ENCODE measurements at regions not wholly inside any gene's neighbourhood (a gene's known extent, or its start where the extent isn't known, plus 50 kb on each side); places are given as distances from the start of the nearest gene placed in this dataset.

DNA sequence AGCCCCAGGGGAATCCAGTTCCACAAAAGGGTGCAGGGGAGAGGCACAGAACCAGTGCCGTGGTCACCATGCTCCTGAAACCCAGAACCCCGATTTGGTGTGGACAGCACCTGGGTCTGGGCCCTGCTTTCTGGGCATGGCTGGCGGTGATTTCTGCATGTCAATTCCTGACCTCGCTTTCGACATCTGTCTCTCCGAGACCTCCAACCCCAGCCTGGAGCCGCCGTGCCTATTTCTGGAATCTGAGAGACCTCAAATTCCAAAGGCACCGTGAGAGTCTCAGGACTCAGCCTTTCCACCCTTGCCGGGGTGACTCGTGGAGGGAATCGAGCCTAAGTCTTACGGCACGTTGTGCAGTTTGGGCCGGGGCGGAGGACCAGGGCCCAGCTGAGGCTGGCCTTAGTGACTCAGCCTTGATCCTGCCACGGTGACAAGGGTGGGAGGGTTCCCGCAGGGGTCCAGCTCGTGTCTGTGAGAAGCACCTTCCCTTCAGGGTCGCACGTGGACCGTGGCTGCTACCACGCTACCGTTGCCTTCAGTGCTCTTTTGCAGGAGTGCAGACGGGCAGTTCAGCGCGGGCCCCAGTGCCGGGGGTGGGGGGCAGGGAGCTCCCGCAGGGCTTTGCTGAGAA is 133.7 kb downstream of the PXDC1 start:
- peaks cover 5% of the 10 kb centered on the region for H3K4me1 ChIP-seq
- no peaks in the 10 kb centered on the region for H3K9me3 ChIP-seq
- intact Hi-C loops (cut with DNase I), result no loop called here
- H3K4me3 ChIP-seq, result no peak overlapping the region
- no peak overlapping the region for H3K27ac ChIP-seq
- peak; percentile 79 to 91 for DNase-seq (ENCODE audit: extremely low spot score in 2 of 2)
- no peaks in the 10 kb centered on the region for H3K27me3 ChIP-seq
- TF ChIP-seq CTCF (IDR thresholded peaks at IDR 0.05) (no peak), POLR2AphosphoS5 (IDR thresholded peaks at IDR 0.05; ENCODE audit: insufficient read depth in 1 of 2, low read depth in 1 of 2) (no peak), POLR2A (IDR thresholded peaks at IDR 0.05) (no peak)
- no peaks in the 10 kb centered on the region for H3K36me3 ChIP-seq

DNA sequence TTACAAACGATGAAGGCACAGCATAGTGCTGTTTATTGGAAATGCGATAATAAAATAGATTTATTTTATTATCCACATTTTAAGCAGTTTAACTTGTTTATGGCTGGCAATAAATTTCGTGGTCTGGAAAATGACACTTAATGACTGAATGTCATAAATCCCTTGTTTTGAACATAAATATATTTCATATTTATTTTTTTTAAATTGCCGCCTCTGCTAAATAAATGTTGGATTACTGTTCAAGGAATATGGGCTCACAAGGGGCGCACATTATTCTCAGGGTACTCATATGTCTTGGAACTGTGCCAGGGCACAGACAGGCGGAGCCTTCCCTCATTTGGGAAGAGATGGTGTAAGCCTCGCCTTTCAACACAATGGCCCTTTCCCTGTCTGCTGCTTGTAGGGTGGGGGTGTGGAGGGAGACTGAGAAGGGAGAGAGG is 134.3 kb downstream of the PXDC1 start:
- Histone ChIP-seq H3K36me3 (no peaks in the 10 kb centered on the region), H3K27me3 (no peaks in the 10 kb centered on the region), H3K27ac (no peak overlapping the region), H3K4me3 (no peak overlapping the region), H3K9me3 (no peaks in the 10 kb centered on the region), H3K4me1 (peaks cover 10% of the 10 kb centered on the region)
- intact Hi-C loops (cut with DNase I), result no loop called here
- no peak for TF ChIP-seq POLR2AphosphoS5 (IDR thresholded peaks at IDR 0.05; ENCODE audit: insufficient read depth in 1 of 2, low read depth in 1 of 2)
- no peak for TF ChIP-seq POLR2A (IDR thresholded peaks at IDR 0.05)
- no peak for TF ChIP-seq CTCF (IDR thresholded peaks at IDR 0.05)
- DNase-seq (ENCODE audit: extremely low spot score in 2 of 2), result peak in 1 of 2 donors; percentile 74

- TF ChIP-seq POLR2A (IDR thresholded peaks at IDR 0.05), result no peak
- TF ChIP-seq CTCF (IDR thresholded peaks at IDR 0.05), result no peak
- TF ChIP-seq POLR2AphosphoS5 (IDR thresholded peaks at IDR 0.05; ENCODE audit: insufficient read depth in 1 of 2, low read depth in 1 of 2), result no peak
- no peak overlapping the region for H3K4me3 ChIP-seq
- peak; percentile 37 to 62 for DNase-seq (ENCODE audit: extremely low spot score in 2 of 2)
- H3K27me3 ChIP-seq, result no peaks in the 10 kb centered on the region
- intact Hi-C loops (cut with DNase I), result no loop called here
- H3K4me1 ChIP-seq, result peaks cover 16% of the 10 kb centered on the region
- no peaks in the 10 kb centered on the region for H3K36me3 ChIP-seq
- H3K27ac ChIP-seq, result no peak overlapping the region
- no peaks in the 10 kb centered on the region for H3K9me3 ChIP-seq
These were observed 134.8 kb downstream of the PXDC1 start for GRCh38 chr6:3616565-3617176.

- no peaks in the 10 kb centered on the region for H3K27me3 ChIP-seq
- peak; percentile 28 to 52 for DNase-seq (ENCODE audit: extremely low spot score in 2 of 2)
- H3K4me1 ChIP-seq, result peaks cover 22% of the 10 kb centered on the region
- intact Hi-C loops (cut with DNase I), result no loop called here
- no peak overlapping the region for H3K4me3 ChIP-seq
- no peaks in the 10 kb centered on the region for H3K9me3 ChIP-seq
- H3K36me3 ChIP-seq, result no peaks in the 10 kb centered on the region
- no peak overlapping the region for H3K27ac ChIP-seq
- TF ChIP-seq POLR2AphosphoS5 (IDR thresholded peaks at IDR 0.05; ENCODE audit: insufficient read depth in 1 of 2, low read depth in 1 of 2), result no peak
- TF ChIP-seq CTCF (IDR thresholded peaks at IDR 0.05), result no peak
- no peak for TF ChIP-seq POLR2A (IDR thresholded peaks at IDR 0.05)
These were observed 135.8 kb downstream of the PXDC1 start for GRCh38 chr6:3615391-3616380.
